ENCODE measurements at regions not wholly inside any gene's neighbourhood (a gene's known extent, or its start where the extent isn't known, plus 50 kb on each side); places are given as distances from the start of the nearest gene placed in this dataset.

GRCh38 chr11:15649371-15650104, 534.8 kb downstream of the INSC start:
- TF ChIP-seq POLR2A (IDR thresholded peaks at IDR 0.05; ENCODE audit: low read length) = no peak
- TF ChIP-seq GATA1 (IDR thresholded peaks at IDR 0.05; ENCODE audit: low read depth, low read length) = no peak

Measured in erythroblast (primary cell).